ENCODE measurements at regions not wholly inside any gene's neighbourhood (a gene's known extent, or its start where the extent isn't known, plus 50 kb on each side); places are given as distances from the start of the nearest gene placed in this dataset.

- H3K9ac ChIP-seq (ENCODE audit: low read length), result no peak overlapping the region
- peaks cover 34% of the 10 kb centered on the region for H3K4me1 ChIP-seq (ENCODE audit: control insufficient read depth, insufficient read depth, low read length)
- H3K9me3 ChIP-seq (ENCODE audit: control insufficient read depth, insufficient read depth, low read depth, low read length), result no peaks in the 10 kb centered on the region
- no peaks in the 10 kb centered on the region for H3K27me3 ChIP-seq (ENCODE audit: control insufficient read depth, insufficient read depth, low read length)
- no peaks in the 10 kb centered on the region for H3K36me3 ChIP-seq (ENCODE audit: control insufficient read depth, insufficient read depth, low read length)
- no peak overlapping the region for H3K4me3 ChIP-seq (ENCODE audit: low read depth, low read length)
- H3K27ac ChIP-seq (ENCODE audit: low read depth, low read length), result no peak overlapping the region
Observed at GRCh38 chr12:65602253-65602609, 222.1 kb upstream of the HMGA2 start.

GRCh38 chr12:65602610-65603295, 221.5 kb upstream of the HMGA2 start:
- Histone ChIP-seq H3K9me3 (ENCODE audit: control insufficient read depth, insufficient read depth, low read depth, low read length) (peaks cover 1% of the 10 kb centered on the region; the same call in 1 of the 2 replicates), H3K9ac (ENCODE audit: low read length) (no peak overlapping the region), H3K4me1 (ENCODE audit: control insufficient read depth, insufficient read depth, low read length) (peaks cover 29% of the 10 kb centered on the region), H3K27me3 (ENCODE audit: control insufficient read depth, insufficient read depth, low read length) (no peaks in the 10 kb centered on the region), H3K27ac (ENCODE audit: low read depth, low read length) (no peak overlapping the region), H3K36me3 (ENCODE audit: control insufficient read depth, insufficient read depth, low read length) (no peaks in the 10 kb centered on the region), H3K4me3 (ENCODE audit: low read depth, low read length) (peak overlapping the region; percentile 29)

DNA sequence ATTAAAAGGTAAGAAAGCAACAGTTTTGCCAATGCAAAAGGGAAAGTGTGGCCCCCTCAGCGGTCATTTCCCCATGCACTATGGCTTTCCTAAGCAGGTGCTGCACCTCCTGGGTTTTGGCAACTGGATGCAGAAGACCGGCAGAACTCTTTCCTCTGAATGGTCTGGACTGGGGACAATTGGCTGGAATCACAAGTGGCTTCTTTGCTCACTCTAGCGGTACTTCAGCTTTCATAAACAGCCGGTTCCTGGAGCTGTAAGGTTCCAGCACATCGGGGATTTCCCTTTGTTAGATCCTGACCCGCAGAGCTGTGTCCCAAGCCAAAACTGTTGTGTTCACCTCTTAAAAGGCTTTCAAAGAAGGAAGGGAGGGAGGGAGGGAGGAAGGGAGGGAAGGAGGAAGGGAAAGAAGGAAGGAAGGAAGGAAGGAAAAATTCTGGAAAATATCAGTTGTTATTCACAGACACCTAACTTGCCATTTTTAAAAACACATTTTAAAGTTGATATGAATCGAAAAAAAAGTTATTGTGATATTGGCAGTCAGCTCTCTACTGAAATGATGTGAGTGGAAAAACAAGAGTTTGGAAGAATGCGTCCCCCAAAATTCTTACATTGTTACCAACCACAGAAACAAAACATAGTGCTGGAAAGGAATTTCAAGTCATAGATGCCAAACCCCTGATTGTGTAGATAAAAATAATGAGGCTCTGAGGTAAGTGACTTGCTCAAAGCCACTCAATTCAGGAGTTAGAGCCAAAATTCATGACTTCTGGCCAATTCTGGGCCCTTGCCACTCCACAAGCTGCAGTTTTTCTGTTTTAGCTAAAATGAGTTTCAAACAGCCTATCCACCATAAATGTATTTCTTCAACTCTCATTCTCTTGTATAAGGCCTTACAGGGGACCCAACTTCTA, 220.6 kb upstream of the HMGA2 start:
- H3K27ac ChIP-seq (ENCODE audit: low read depth, low read length), result no peak overlapping the region
- no peaks in the 10 kb centered on the region for H3K36me3 ChIP-seq (ENCODE audit: control insufficient read depth, insufficient read depth, low read length)
- no peak overlapping the region for H3K4me3 ChIP-seq (ENCODE audit: low read depth, low read length)
- peaks cover 3% of the 10 kb centered on the region; the same call in 1 of the 2 replicates for H3K9me3 ChIP-seq (ENCODE audit: control insufficient read depth, insufficient read depth, low read depth, low read length)
- no peaks in the 10 kb centered on the region for H3K27me3 ChIP-seq (ENCODE audit: control insufficient read depth, insufficient read depth, low read length)
- H3K4me1 ChIP-seq (ENCODE audit: control insufficient read depth, insufficient read depth, low read length), result peaks cover 20% of the 10 kb centered on the region
- no peak overlapping the region for H3K9ac ChIP-seq (ENCODE audit: low read length)

DNA sequence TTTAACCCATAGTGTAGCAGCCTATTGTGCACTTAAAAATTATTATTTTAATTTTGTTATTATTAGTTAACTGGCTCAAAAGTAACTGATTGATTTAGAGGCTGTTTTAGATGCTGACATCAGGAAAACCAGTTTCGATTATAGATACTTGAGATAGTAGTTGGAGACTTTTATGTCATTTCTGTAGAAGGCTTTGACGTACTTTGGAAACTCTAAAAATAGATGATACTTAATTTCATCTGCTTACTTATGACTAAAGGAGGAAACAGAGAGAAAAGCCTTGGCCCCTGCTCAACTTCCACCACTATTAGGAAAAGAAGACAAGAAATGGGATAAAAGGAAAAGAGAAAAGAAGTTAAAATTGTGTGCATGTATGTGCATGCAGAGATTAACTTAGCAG, 219.3 kb upstream of the HMGA2 start:
- Histone ChIP-seq H3K27ac (ENCODE audit: low read depth, low read length) (no peak overlapping the region), H3K9me3 (ENCODE audit: control insufficient read depth, insufficient read depth, low read depth, low read length) (peaks cover 3% of the 10 kb centered on the region; the same call in 1 of the 2 replicates), H3K9ac (ENCODE audit: low read length) (no peak overlapping the region), H3K36me3 (ENCODE audit: control insufficient read depth, insufficient read depth, low read length) (no peaks in the 10 kb centered on the region), H3K4me1 (ENCODE audit: control insufficient read depth, insufficient read depth, low read length) (peaks cover 12% of the 10 kb centered on the region), H3K27me3 (ENCODE audit: control insufficient read depth, insufficient read depth, low read length) (no peaks in the 10 kb centered on the region), H3K4me3 (ENCODE audit: low read depth, low read length) (no peak overlapping the region)

DNA sequence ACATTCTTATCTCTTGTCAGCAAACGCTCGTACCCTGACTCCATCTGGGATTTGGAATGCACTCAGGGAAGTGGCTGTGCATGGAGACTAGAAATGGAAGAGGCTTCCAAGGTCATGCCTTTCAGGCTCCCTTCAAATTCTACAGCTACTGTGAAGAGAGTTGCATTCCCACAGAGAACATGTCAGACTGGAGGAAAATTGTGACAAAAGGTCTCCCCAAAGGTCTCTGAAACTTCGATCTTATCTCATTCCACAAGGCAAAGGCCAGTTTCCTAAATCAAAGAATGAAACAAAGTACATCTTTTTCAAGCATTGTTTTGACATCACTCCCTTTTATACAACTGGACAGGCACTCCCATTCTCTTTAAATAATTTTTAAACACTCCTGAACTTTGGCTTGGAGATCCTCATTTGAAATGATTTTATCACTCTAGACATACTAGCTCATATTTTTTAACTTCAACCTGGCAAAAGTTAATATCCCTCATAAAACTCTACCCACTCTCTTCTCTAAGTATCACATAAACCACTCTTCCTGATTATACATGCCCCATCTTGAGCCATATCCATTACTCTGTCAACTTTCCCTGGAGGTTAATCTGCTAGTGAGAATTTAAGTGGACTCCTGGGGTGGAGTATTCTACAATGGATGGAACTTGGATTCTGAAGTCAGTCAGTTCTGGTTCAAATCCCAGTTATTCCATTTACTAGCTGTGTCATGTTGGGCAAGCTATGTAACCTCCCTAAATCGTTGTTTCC, 218.1 kb upstream of the HMGA2 start:
- no peak overlapping the region for H3K4me3 ChIP-seq (ENCODE audit: low read depth, low read length)
- no peak overlapping the region for H3K27ac ChIP-seq (ENCODE audit: low read depth, low read length)

DNA sequence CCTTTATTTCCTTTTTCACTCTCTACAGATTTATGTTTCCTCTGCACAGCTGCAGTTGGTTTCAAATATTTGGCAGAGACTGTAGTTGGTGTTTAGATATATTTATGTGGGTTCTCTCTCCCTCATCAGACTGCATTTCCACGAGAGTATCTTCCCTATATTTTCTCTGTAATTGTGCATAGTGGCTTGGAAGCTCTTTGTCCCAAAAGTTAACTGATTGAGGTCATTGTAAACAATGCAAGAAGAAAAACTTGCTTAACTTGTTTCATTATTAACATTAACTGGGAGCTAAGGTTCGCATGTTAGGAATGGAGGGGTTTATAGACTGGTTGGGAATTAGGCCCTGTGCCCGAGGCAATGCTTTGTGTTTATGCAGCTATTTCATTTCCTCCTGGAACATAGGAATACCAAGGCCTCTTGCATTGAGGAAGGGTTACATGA, 216.9 kb upstream of the HMGA2 start:
- Histone ChIP-seq H3K9ac (ENCODE audit: low read length) (no peak overlapping the region), H3K27ac (ENCODE audit: low read depth, low read length) (no peak overlapping the region)

More for the DNA sequence above, 218.1 kb upstream of the HMGA2 start:
- no peaks in the 10 kb centered on the region for H3K36me3 ChIP-seq (ENCODE audit: control insufficient read depth, insufficient read depth, low read length)
- peaks cover 12% of the 10 kb centered on the region for H3K4me1 ChIP-seq (ENCODE audit: control insufficient read depth, insufficient read depth, low read length)
- no peak overlapping the region for H3K9ac ChIP-seq (ENCODE audit: low read length)
- no peaks in the 10 kb centered on the region for H3K27me3 ChIP-seq (ENCODE audit: control insufficient read depth, insufficient read depth, low read length)
- H3K9me3 ChIP-seq (ENCODE audit: control insufficient read depth, insufficient read depth, low read depth, low read length), result peaks cover 3% of the 10 kb centered on the region; the same call in 1 of the 2 replicates

GRCh38 chr12:65608319-65608916, 215.9 kb upstream of the HMGA2 start:
- no peak overlapping the region for H3K9ac ChIP-seq (ENCODE audit: low read length)
- no peaks in the 10 kb centered on the region for H3K36me3 ChIP-seq (ENCODE audit: control insufficient read depth, insufficient read depth, low read length)
- no peak overlapping the region for H3K4me3 ChIP-seq (ENCODE audit: low read depth, low read length)
- H3K27me3 ChIP-seq (ENCODE audit: control insufficient read depth, insufficient read depth, low read length), result no peaks in the 10 kb centered on the region
- peaks cover 2% of the 10 kb centered on the region; the same call in 1 of the 2 replicates for H3K4me1 ChIP-seq (ENCODE audit: control insufficient read depth, insufficient read depth, low read length)
- no peak overlapping the region for H3K27ac ChIP-seq (ENCODE audit: low read depth, low read length)
- peaks cover 3% of the 10 kb centered on the region; the same call in 1 of the 2 replicates for H3K9me3 ChIP-seq (ENCODE audit: control insufficient read depth, insufficient read depth, low read depth, low read length)

More for the DNA sequence above, 216.9 kb upstream of the HMGA2 start:
- peaks cover 3% of the 10 kb centered on the region; the same call in 1 of the 2 replicates for H3K9me3 ChIP-seq (ENCODE audit: control insufficient read depth, insufficient read depth, low read depth, low read length)
- H3K4me3 ChIP-seq (ENCODE audit: low read depth, low read length), result no peak overlapping the region
- H3K4me1 ChIP-seq (ENCODE audit: control insufficient read depth, insufficient read depth, low read length), result peaks cover 9% of the 10 kb centered on the region; the same call in 1 of the 2 replicates
- H3K36me3 ChIP-seq (ENCODE audit: control insufficient read depth, insufficient read depth, low read length), result no peaks in the 10 kb centered on the region
- H3K27me3 ChIP-seq (ENCODE audit: control insufficient read depth, insufficient read depth, low read length), result no peaks in the 10 kb centered on the region

DNA sequence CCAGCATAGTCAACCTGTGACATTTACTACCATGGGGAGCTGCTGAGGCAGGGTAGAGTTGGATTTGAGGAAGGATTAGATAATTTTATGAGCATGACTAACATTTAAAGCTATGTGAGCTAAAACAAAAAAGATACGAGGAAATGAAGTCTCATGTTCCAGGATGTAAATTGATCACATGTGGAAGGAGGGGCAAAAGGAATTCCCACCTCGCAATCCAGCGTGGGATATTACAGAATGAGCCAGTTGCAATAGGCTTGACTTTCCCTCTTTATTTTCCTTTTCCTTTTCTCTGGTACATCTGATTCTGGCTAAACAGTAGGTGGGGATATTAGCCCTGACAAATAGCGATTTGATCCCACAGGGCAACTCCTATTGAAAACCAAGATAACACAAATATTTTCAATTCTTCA, 214.9 kb upstream of the HMGA2 start:
- no peaks in the 10 kb centered on the region for H3K4me1 ChIP-seq (ENCODE audit: control insufficient read depth, insufficient read depth, low read length)
- H3K27ac ChIP-seq (ENCODE audit: low read depth, low read length), result no peak overlapping the region

DNA sequence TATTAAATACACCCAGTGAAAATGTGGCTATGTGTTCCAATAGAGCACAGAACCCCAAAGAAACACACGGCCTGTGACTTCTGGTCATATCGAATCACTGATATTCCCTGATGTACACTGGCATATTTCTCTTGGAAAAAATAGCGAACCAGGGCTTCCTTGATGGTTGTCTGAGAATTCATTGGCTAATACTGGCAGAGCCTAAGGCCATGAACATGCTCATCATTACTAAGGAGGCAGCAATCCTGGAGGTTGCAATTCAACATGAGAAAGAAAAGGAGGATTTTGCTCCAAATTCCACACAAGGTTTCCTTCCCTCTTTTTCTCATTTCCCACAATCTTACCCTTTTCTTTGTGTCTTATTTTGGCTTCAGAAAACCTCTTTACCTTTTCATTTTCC, 212.9 kb upstream of the HMGA2 start:
- Histone ChIP-seq H3K36me3 (ENCODE audit: control insufficient read depth, insufficient read depth, low read length) (no peaks in the 10 kb centered on the region), H3K27me3 (ENCODE audit: control insufficient read depth, insufficient read depth, low read length) (no peaks in the 10 kb centered on the region), H3K4me1 (ENCODE audit: control insufficient read depth, insufficient read depth, low read length) (no peaks in the 10 kb centered on the region), H3K9me3 (ENCODE audit: control insufficient read depth, insufficient read depth, low read depth, low read length) (peaks cover 5% of the 10 kb centered on the region; the same call in 1 of the 2 replicates), H3K9ac (ENCODE audit: low read length) (no peak overlapping the region), H3K27ac (ENCODE audit: low read depth, low read length) (no peak overlapping the region), H3K4me3 (ENCODE audit: low read depth, low read length) (no peak overlapping the region)

More for the DNA sequence above, 214.9 kb upstream of the HMGA2 start:
- Histone ChIP-seq H3K27me3 (ENCODE audit: control insufficient read depth, insufficient read depth, low read length) (no peaks in the 10 kb centered on the region), H3K36me3 (ENCODE audit: control insufficient read depth, insufficient read depth, low read length) (no peaks in the 10 kb centered on the region), H3K9ac (ENCODE audit: low read length) (no peak overlapping the region), H3K9me3 (ENCODE audit: control insufficient read depth, insufficient read depth, low read depth, low read length) (peaks cover 3% of the 10 kb centered on the region; the same call in 1 of the 2 replicates), H3K4me3 (ENCODE audit: low read depth, low read length) (no peak overlapping the region)

DNA sequence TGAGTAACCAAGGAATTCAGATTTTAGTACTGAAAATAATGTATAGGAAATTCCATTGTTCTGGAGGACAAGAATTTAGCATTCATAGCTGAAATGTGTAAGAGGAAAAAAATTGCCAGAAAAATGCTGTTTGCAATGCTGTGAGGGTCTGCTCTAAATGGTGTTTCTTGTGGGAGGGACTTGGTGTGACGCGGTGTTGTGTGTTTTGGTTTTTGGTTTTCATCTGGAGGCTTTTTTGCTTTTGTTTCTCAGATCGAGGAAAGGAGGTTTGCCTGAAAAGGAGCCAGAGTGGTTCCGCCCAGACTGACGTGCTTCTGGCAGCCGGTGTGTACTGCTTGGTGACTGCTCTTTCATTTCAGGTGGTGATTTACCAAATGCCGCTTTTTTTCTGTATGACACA, 211.8 kb upstream of the HMGA2 start:
- Histone ChIP-seq H3K9ac (ENCODE audit: low read length) (no peak overlapping the region), H3K4me1 (ENCODE audit: control insufficient read depth, insufficient read depth, low read length) (no peaks in the 10 kb centered on the region), H3K4me3 (ENCODE audit: low read depth, low read length) (no peak overlapping the region), H3K36me3 (ENCODE audit: control insufficient read depth, insufficient read depth, low read length) (no peaks in the 10 kb centered on the region), H3K27me3 (ENCODE audit: control insufficient read depth, insufficient read depth, low read length) (no peaks in the 10 kb centered on the region), H3K9me3 (ENCODE audit: control insufficient read depth, insufficient read depth, low read depth, low read length) (peaks cover 5% of the 10 kb centered on the region; the same call in 1 of the 2 replicates), H3K27ac (ENCODE audit: low read depth, low read length) (no peak overlapping the region)
